ENCODE measurements at regions not wholly inside any gene's neighbourhood (a gene's known extent, or its start where the extent isn't known, plus 50 kb on each side); places are given as distances from the start of the nearest gene placed in this dataset.
A peak's percentile ranks its signal among the peaks of the same experiment; 100 is the strongest.
"Not testable (repeated sequence)": the region's sequence is repeated elsewhere in the genome, so short reads cannot be mapped to it uniquely, and the experiment has no call there.

GRCh38 chr2:156907806-156908205 is 349.7 kb upstream of the GALNT5 start:
- FAIRE-seq (peak; percentile 64), DNase-seq (ENCODE audit: low spot score in 2 of 2) (no peak)

DNA sequence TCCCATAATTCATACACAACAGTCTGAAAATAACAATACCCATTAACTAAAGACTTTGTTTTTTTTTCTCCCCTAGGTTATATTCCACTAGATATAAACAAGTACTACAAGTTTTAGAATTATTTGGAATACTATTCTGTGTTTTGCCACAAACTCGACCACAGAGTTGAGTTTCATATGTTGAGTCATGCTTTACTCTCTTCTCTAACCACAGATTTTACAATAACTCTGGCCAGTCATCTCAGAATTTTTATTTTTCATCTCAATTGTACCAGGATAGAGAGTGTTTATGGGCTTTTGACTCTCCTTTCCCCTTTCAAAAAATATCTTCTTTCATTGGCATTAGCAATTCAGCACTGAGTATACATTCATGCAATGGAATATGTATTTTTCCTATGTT is 348.7 kb upstream of the GALNT5 start:
- FAIRE-seq, result no peak
- DNase-seq (ENCODE audit: low spot score in 2 of 2), result no peak

- DNase-seq (ENCODE audit: low spot score in 2 of 2), result no peak
- no peak for FAIRE-seq
These were observed 347.5 kb upstream of the GALNT5 start for GRCh38 chr2:156909983-156910382.

- FAIRE-seq (no peak), DNase-seq (ENCODE audit: low spot score in 2 of 2) (no peak)
These were observed 342.2 kb upstream of the GALNT5 start for GRCh38 chr2:156915332-156915731.

- FAIRE-seq (no peak), DNase-seq (ENCODE audit: low spot score in 2 of 2) (no peak)
These were observed 339.1 kb upstream of the GALNT5 start for GRCh38 chr2:156918410-156918809.

DNA sequence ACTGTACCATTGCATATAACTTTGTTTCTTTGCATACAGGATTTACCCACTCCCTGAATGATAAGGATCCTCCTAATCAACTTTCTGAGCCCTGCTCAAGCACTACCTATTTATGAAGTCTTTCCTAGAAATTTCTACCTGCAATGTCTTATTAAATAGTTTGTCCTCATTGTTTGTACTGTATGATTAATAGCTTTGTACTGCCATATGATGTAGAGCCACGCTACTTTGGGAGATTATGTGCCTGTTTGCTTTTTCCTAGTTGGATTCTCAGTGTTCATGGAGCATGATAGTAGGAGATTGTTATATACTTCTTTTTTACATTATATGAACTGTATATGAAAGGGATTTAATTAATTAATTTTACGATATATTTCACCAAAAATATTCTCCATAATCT is 327.1 kb upstream of the GALNT5 start:
- DNase-seq (ENCODE audit: low spot score in 2 of 2) (no peak), FAIRE-seq (no peak)

- FAIRE-seq (no peak), DNase-seq (ENCODE audit: low spot score in 2 of 2) (no peak)
These were observed 323.8 kb upstream of the GALNT5 start for GRCh38 chr2:156933645-156934225.

- FAIRE-seq (no peak), DNase-seq (ENCODE audit: low spot score in 2 of 2) (no peak)
These were observed 321.9 kb upstream of the GALNT5 start for GRCh38 chr2:156935616-156936015.

DNA sequence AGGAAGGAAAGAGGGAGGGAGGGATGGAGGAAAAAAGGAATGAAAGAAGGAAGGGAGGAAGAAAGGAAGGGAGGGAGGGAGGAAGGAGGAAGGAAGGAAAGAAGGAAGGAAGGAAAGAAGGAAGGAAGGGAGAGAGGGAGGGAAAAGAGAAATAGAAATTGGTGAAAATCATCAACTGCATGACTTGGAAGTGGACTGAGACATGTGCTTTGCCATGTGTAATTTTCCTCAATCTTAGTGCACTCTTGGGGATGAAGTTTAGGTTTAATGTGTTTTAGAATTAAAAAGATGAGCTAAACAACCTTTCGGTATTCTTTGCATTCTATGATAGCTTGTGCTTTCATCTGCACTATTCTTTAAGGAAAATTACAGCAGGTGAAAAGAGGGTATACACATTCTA is 320.1 kb upstream of the GALNT5 start:
- DNase-seq (ENCODE audit: low spot score in 2 of 2), result no peak
- no peak for FAIRE-seq

DNA sequence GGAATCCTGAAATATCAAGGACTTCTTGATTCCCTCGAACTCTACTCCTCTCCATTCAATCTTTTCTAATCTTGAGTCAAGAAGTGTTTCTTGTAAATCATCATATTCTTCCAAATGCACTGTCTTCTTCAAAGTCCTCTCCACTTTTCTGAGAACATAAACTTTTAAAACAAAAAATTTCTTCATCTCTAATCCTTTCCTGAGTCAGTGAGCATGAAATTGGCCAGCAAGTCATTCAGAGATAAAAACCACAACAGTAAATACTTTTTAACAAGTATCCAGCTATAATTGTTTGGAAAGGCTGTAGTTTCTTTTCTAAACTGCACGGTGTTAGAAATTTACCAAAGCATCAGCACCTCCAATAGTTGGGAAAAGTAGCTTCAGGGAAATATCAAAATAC is 312.6 kb upstream of the GALNT5 start:
- DNase-seq (ENCODE audit: low spot score in 2 of 2) (no peak), FAIRE-seq (no peak)

GRCh38 chr2:156947261-156947660 is 310.2 kb upstream of the GALNT5 start:
- no peak for FAIRE-seq
- no peak for DNase-seq (ENCODE audit: low spot score in 2 of 2)

- DNase-seq (ENCODE audit: low spot score in 2 of 2) (no peak), FAIRE-seq (no peak)
These were observed 301.8 kb upstream of the GALNT5 start for GRCh38 chr2:156955701-156956100.

DNA sequence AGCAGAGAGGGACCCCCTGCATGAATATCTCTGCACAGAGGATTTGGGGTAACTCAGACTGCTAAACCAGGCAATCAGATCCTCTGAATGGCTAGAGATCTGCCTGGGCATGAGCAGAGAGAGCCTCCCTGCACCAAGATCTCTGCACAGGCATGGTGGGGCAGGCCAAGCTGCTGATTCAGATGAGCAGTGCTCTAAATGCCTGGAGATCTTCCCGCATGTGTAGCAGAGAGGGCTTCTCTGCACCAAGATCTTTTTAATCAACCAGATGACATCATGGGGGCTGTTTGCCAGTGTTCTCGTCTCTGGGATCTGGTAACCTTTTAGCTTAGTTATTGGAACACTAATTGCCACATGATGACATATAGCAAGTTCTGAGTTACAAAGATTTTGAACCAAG is 301.3 kb upstream of the GALNT5 start:
- DNase-seq (ENCODE audit: low spot score in 2 of 2) (no peak), FAIRE-seq (no peak)

- FAIRE-seq, result no peak
- DNase-seq (ENCODE audit: low spot score in 2 of 2), result no peak
These were observed 299.1 kb upstream of the GALNT5 start for GRCh38 chr2:156958374-156958773.

- DNase-seq (ENCODE audit: low spot score in 2 of 2) (no peak), FAIRE-seq (no peak)
These were observed 298.0 kb upstream of the GALNT5 start for GRCh38 chr2:156959481-156959880.

DNA sequence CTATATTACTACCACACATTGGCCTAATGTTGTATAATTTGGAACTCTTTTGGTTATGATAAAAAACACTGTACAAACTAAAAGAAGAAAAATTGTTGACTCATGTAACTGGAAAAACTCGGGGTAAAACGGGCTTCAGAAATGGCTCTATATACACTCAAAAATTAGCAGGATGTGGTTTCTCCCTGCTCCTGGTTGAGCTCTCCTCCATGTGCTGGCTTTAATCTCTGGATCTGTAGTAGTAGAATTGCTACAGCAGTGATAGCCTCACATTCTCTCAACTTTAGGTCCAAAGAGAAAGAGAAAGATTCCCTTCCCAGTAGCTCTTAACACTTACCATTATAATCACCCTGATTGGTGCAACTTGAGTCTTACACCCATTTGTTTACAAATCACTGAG is 274.9 kb upstream of the GALNT5 start:
- no peak for DNase-seq (ENCODE audit: low spot score in 2 of 2)
- no peak for FAIRE-seq

DNA sequence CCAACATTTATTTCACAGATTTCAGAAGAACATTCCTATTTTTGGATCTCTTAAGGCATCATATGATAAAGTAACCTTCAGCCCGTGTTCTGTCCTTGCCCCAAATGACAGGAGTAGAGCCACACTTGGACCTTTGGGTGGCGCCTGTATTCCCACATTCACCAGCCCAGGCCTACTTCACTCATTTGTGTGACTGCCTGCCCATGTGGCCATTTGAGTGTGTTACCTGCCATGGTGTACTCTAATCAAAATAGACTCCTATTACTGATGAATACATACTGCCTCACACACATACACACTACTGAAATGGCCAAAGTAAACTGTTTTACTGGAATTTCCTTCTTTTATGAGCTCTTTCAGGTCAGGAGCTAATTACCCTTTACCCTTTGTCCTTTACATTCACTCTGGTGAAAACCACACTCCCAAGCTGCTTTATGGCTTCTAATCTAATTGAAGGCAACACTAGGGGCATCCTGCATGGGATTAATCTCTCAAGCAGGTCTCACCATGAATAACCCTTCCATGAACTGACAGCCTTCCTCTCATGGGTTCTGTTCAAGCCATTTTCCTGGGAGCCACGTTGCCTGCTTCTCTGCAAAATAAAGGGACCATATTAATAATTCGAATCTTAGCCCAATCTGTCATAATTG is 271.0 kb upstream of the GALNT5 start:
- FAIRE-seq, result no peak
- DNase-seq (ENCODE audit: low spot score in 2 of 2), result no peak

DNA sequence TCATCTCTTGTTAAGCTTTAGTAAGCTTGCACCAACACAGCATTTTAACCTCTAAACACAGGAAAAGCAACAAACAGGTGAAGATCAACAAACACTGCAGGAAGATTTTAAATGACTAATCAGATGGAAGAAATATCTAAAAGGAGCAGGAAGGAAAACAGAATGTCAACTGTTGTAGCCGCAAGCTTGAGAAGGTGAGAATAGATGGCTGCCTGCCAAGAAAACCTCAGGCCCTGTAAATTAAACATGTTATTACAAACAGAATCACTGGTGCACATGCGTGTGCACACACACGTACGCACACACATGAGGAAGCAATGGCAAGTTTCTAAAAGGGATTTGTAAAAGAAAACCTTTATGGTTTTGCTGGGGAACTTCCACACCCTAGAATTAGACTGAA is 257.8 kb upstream of the GALNT5 start:
- FAIRE-seq (no peak), DNase-seq (ENCODE audit: low spot score in 2 of 2) (no peak)

- no peak for FAIRE-seq
These were observed 252.7 kb upstream of the GALNT5 start for GRCh38 chr2:157004789-157005188.

DNA sequence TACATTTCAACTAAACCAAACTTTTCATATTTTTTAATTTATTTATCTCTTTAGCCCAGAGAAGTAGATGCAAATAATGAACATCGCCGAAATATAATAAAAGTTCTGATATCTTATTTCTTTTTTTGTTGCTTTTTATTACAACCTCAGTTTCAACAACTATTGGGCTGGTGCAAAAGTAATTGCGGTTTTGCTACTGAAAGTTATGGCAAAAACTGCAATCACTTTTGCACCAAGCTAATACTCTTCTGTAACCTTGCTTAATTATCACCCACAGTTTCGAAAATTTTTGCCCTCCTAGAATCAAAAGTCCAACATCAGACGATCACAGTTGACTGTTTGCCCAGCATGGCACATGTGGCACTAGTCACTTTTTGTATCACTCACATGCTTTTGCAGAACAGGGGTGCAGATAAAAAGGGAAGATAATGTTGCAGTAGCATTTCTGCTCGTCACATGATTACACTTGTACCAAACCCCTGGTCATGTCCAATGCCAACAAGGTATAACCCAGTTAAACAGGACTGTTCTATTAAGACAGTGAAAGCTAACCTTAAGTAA is 242.4 kb upstream of the GALNT5 start:
- DNase-seq (ENCODE audit: low spot score in 2 of 2) (no peak), FAIRE-seq (peak; percentile 3)

More at GRCh38 chr2:157004789-157005188, 252.7 kb upstream of the GALNT5 start:
- no peak for DNase-seq (ENCODE audit: low spot score in 2 of 2)

DNA sequence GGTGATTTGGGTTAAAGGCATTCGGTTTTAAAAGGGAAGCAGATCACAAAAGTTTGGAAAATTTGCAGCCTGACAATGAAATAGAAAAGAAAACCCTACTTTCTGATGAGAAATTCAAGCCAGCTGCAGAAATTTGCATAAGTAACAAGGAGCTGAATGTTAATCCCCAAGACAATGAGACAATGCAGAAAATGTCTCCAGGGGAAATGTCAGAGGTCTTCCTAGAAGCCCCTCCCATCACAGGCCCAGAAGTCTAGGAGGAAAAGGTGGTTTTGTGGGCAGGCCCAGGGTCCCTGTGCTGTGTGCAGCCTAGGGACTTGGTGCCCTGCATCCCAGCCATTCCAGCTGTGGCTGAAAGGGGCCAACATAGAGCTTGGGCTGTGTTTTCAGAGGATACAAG is 234.2 kb upstream of the GALNT5 start:
- not testable (repeated sequence) for FAIRE-seq; DNase-seq (ENCODE audit: low spot score in 2 of 2)

GRCh38 chr2:157024129-157024528 is 233.4 kb upstream of the GALNT5 start:
- FAIRE-seq, result no peak
- DNase-seq (ENCODE audit: low spot score in 2 of 2), result no peak
